ENCODE measurements at regions not wholly inside any gene's neighbourhood (a gene's known extent, or its start where the extent isn't known, plus 50 kb on each side); places are given as distances from the start of the nearest gene placed in this dataset.

DNA sequence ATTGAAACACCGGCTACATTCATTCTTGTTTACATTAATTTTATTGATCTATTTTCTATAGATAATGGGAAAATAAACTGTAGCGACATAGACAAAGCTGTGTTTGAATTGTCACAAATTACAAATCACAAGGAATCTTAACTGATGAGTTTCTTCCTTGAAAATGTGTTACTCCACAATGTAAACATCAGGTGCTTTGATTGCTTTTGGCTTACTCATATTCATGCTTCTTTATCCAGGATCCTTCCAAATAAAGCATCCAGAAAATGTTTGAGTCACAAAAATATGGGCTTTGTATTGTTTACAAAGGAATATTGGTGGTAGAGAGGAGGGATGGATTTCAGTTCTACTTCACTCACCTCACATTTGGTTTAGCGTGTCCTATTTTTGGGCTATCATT is 64.0 kb downstream of the BMP2 start:
- Histone ChIP-seq H3K9me3 (ENCODE audit: control insufficient read depth in 5 of 5, low read length in 5 of 5) (no peaks in the 10 kb centered on the region), H3K4me3 (ENCODE audit: low read depth in 1 of 5, low read length in 5 of 5) (no peak overlapping the region), H3K27me3 (ENCODE audit: control insufficient read depth in 5 of 5, insufficient read depth in 4 of 5, low read length in 5 of 5) (no peaks in the 10 kb centered on the region), H3K27ac (ENCODE audit: low read depth, low read length) (no peak overlapping the region), H3K36me3 (ENCODE audit: control insufficient read depth in 5 of 5, insufficient read depth in 5 of 5, low read length in 5 of 5) (no peaks in the 10 kb centered on the region), H3K9ac (ENCODE audit: low read length in 5 of 5) (no peak overlapping the region), H3K4me1 (ENCODE audit: control insufficient read depth in 5 of 5, insufficient read depth in 5 of 5, low read length in 5 of 5) (no peaks in the 10 kb centered on the region)

DNA sequence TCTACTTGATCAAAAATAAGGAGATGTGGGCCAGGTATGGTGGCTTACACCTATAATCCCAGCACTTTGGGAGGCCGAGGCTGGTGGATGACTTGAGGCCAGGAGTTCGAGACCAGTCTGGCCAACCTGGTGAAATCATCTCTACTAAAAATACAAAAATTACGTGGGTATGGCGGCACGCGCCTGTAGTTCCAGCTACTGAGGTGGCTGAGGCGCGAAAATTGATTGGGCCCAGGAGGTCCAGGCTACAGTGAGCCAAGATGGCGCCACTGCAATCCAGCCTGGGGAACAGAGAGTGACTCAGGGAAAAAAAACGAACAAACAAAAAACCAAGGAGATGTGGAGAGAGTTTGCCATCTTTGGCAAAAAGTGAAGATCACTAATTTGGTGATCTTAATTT is 65.3 kb downstream of the BMP2 start:
- Histone ChIP-seq H3K9ac (ENCODE audit: low read length in 5 of 5) (no peak overlapping the region), H3K36me3 (ENCODE audit: control insufficient read depth in 5 of 5, insufficient read depth in 5 of 5, low read length in 5 of 5) (no peaks in the 10 kb centered on the region), H3K9me3 (ENCODE audit: control insufficient read depth in 5 of 5, low read length in 5 of 5) (no peaks in the 10 kb centered on the region), H3K27me3 (ENCODE audit: control insufficient read depth in 5 of 5, insufficient read depth in 4 of 5, low read length in 5 of 5) (no peaks in the 10 kb centered on the region), H3K4me1 (ENCODE audit: control insufficient read depth in 5 of 5, insufficient read depth in 5 of 5, low read length in 5 of 5) (no peaks in the 10 kb centered on the region), H3K27ac (ENCODE audit: low read depth, low read length) (no peak overlapping the region), H3K4me3 (ENCODE audit: low read depth in 1 of 5, low read length in 5 of 5) (no peak overlapping the region)

DNA sequence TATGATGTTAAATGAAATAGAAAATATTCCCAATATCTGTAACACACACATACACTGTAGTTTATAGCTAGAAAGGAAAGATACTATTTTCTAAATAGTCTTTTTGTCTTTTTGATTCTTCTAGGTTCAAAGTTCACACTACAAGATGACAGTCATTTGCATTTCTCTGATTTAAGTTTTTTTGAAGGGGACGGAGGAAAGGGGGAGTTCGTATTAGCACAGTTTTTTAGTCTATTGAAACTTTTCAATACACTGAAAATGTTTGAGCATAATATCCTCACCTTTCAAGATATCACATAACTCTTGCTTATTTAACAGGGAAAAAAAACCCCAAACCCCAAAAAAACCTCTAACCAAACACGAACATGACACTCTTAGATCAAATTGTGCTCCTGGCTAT is 68.1 kb downstream of the BMP2 start:
- H3K27me3 ChIP-seq (ENCODE audit: control insufficient read depth in 5 of 5, insufficient read depth in 4 of 5, low read length in 5 of 5) = peaks cover 0 to 6% (median 0%) of the 10 kb centered on the region in 5 donors
- H3K9ac ChIP-seq (ENCODE audit: low read length in 5 of 5) = no peak overlapping the region
- H3K27ac ChIP-seq (ENCODE audit: low read depth, low read length) = no peak overlapping the region
- H3K36me3 ChIP-seq (ENCODE audit: control insufficient read depth in 5 of 5, insufficient read depth in 5 of 5, low read length in 5 of 5) = no peaks in the 10 kb centered on the region
- H3K4me3 ChIP-seq (ENCODE audit: low read depth in 1 of 5, low read length in 5 of 5) = no peak overlapping the region
- no peaks in the 10 kb centered on the region for H3K9me3 ChIP-seq (ENCODE audit: control insufficient read depth in 5 of 5, low read length in 5 of 5)
- no peaks in the 10 kb centered on the region for H3K4me1 ChIP-seq (ENCODE audit: control insufficient read depth in 5 of 5, insufficient read depth in 5 of 5, low read length in 5 of 5)

DNA sequence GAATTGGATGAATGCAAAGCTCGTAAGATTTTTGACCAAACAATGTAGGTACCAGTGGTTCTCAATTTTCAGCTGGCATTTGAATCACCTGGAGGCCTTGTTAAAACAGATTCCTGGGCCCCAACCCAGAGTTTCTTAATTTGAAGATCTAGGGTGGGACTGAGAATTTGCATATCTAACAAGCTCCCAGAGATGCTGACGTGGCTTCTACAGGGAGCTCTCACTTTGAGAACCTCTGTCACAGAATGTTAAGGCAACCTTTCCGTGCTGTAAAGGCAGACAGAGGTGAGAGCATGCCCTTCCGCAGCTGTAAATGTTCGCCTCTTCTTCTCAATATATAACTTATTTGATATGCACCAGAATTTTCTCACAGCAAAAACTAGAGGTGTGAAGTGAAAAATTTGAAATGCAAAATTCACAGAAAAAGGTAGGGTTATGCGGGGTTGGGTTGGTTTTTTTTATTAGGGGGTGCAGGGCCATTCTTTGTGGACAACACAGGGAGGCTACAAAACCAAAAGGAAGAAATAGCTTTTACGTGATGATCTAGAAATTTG is 69.4 kb downstream of the BMP2 start:
- Histone ChIP-seq H3K4me3 (ENCODE audit: low read depth in 1 of 5, low read length in 5 of 5) (no peak overlapping the region), H3K9ac (ENCODE audit: low read length in 5 of 5) (no peak overlapping the region), H3K27ac (ENCODE audit: low read depth, low read length) (no peak overlapping the region), H3K9me3 (ENCODE audit: control insufficient read depth in 5 of 5, low read length in 5 of 5) (no peaks in the 10 kb centered on the region), H3K4me1 (ENCODE audit: control insufficient read depth in 5 of 5, insufficient read depth in 5 of 5, low read length in 5 of 5) (no peaks in the 10 kb centered on the region), H3K27me3 (ENCODE audit: control insufficient read depth in 5 of 5, insufficient read depth in 4 of 5, low read length in 5 of 5) (peaks cover 0 to 6% (median 0%) of the 10 kb centered on the region in 5 donors), H3K36me3 (ENCODE audit: control insufficient read depth in 5 of 5, insufficient read depth in 5 of 5, low read length in 5 of 5) (no peaks in the 10 kb centered on the region)

DNA sequence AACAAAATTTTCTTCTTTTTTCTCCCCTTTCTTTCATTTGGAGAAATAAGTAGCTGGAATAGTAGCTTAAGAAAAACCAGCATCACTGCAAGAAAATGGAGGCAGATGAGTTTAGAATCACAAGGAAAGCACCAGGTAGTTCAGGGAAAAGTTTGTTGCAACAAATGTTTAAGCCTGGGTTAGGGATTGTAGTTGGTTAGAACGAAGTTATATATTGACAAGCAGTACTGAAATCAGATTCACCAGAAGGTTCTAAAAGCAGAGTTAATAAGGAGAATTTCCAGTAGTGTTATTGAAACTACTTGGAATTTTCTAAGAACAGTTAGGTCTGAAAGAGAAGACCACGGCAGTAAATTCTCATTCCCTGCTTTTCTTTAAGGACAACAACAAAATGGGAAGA is 70.2 kb downstream of the BMP2 start:
- Histone ChIP-seq H3K9me3 (ENCODE audit: control insufficient read depth in 5 of 5, low read length in 5 of 5) (no peaks in the 10 kb centered on the region), H3K36me3 (ENCODE audit: control insufficient read depth in 5 of 5, insufficient read depth in 5 of 5, low read length in 5 of 5) (no peaks in the 10 kb centered on the region), H3K4me1 (ENCODE audit: control insufficient read depth in 5 of 5, insufficient read depth in 5 of 5, low read length in 5 of 5) (no peaks in the 10 kb centered on the region), H3K27me3 (ENCODE audit: control insufficient read depth in 5 of 5, insufficient read depth in 4 of 5, low read length in 5 of 5) (peaks cover 0 to 6% (median 0%) of the 10 kb centered on the region in 5 donors), H3K27ac (ENCODE audit: low read depth, low read length) (no peak overlapping the region), H3K9ac (ENCODE audit: low read length in 5 of 5) (no peak overlapping the region), H3K4me3 (ENCODE audit: low read depth in 1 of 5, low read length in 5 of 5) (no peak overlapping the region)

DNA sequence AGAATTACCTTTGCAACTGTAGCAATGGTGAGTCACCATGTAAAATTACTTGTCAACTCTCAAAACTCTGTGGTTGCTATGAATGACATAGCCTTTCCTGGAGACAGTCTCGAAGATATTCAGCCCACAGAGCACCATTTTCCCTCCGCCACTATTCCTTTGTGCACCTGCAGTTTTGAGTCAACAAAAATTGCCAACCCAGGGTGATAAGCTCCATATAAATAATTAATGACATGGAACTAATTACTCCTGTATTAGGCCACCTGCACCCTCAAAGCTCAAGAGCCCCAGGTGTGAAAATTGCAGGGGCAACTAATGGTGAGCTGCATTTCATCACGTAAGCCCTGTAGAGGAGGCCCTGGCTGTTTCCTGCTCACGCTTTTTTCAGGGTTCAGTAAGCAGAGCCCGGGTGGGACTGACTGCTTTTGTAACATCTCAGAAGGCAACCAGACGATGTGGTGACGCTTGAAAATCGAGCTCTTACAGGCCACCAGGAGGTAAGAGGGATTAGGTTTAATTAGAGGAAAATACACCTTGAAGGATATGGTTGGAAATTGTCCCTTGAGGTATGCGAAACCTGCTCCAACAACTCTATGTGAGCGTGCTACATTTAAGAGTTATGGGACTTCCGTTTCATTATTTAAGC is 70.8 kb downstream of the BMP2 start:
- no peak overlapping the region for H3K4me3 ChIP-seq (ENCODE audit: low read depth in 1 of 5, low read length in 5 of 5)
- H3K4me1 ChIP-seq (ENCODE audit: control insufficient read depth in 5 of 5, insufficient read depth in 5 of 5, low read length in 5 of 5) = no peaks in the 10 kb centered on the region
- H3K27ac ChIP-seq (ENCODE audit: low read depth, low read length) = no peak overlapping the region
- peaks cover 0 to 6% (median 0%) of the 10 kb centered on the region in 5 donors for H3K27me3 ChIP-seq (ENCODE audit: control insufficient read depth in 5 of 5, insufficient read depth in 4 of 5, low read length in 5 of 5)
- H3K9ac ChIP-seq (ENCODE audit: low read length in 5 of 5) = no peak overlapping the region
- H3K9me3 ChIP-seq (ENCODE audit: control insufficient read depth in 5 of 5, low read length in 5 of 5) = no peaks in the 10 kb centered on the region
- H3K36me3 ChIP-seq (ENCODE audit: control insufficient read depth in 5 of 5, insufficient read depth in 5 of 5, low read length in 5 of 5) = no peaks in the 10 kb centered on the region

DNA sequence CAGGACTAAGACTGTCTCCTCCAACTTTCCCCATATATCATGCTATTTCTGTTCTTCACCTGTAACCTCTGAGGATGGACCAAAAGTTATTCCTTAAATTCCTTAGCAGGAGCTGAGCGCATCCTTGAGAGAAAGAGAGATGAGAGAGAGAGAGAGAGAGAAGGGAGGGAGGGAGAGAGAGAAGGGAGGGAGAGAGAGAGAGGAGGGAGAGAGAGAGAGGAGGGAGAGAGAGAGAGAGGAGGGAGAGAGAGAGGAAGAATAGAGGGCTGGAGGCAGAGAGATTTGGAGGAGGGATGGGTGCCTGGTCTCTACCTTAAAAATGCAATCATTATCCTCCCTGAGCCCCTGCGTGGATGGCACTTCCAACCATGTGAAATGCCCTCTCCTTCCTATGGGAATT is 73.6 kb downstream of the BMP2 start:
- Histone ChIP-seq H3K4me1 (ENCODE audit: control insufficient read depth in 5 of 5, insufficient read depth in 5 of 5, low read length in 5 of 5) (no peaks in the 10 kb centered on the region), H3K4me3 (ENCODE audit: low read depth in 1 of 5, low read length in 5 of 5) (no peak overlapping the region), H3K27me3 (ENCODE audit: control insufficient read depth in 5 of 5, insufficient read depth in 4 of 5, low read length in 5 of 5) (peaks cover 0 to 6% (median 0%) of the 10 kb centered on the region in 5 donors), H3K36me3 (ENCODE audit: control insufficient read depth in 5 of 5, insufficient read depth in 5 of 5, low read length in 5 of 5) (no peaks in the 10 kb centered on the region), H3K9ac (ENCODE audit: low read length in 5 of 5) (no peak overlapping the region), H3K9me3 (ENCODE audit: control insufficient read depth in 5 of 5, low read length in 5 of 5) (no peaks in the 10 kb centered on the region), H3K27ac (ENCODE audit: low read depth, low read length) (no peak overlapping the region)

DNA sequence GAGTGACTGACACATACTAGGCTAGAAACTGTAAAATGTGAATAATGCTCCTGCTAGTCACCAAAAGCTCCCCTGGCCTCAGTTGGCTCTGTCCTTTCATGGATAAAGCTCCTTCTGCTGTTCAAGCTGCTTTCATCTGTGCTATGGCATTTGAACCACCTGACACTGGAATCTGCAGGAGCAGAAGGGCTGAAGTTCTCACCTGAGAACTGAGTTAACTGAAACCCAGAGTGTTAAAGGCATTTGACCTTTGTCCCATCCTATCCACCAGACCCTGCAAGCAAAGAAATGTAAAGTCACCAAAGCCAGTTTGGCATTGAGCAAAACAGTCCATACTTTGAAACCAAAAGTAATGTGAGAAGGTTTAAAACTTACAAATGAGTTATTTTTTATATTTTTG is 77.7 kb downstream of the BMP2 start:
- Histone ChIP-seq H3K9ac (ENCODE audit: low read length in 5 of 5) (no peak overlapping the region), H3K9me3 (ENCODE audit: control insufficient read depth in 5 of 5, low read length in 5 of 5) (no peaks in the 10 kb centered on the region), H3K36me3 (ENCODE audit: control insufficient read depth in 5 of 5, insufficient read depth in 5 of 5, low read length in 5 of 5) (no peaks in the 10 kb centered on the region)

DNA sequence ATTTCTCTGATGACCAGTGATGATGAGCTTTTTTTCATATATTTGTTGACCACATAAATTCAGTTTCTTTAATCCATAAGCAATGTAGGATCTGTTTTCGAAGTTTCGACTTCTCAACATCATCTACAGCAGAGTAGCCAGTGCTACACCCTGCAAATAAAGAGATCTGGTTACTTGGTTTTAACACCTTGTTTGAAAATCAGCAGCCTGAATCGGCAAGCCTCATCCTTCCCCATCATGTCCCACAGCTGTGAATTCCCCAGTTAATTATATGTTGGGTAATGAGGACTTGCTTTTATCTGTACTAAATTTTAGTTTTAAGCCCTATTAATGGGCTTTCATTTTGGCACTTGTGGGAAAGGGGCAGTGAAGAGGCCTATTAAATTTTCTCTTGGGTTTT is 80.6 kb downstream of the BMP2 start:
- H3K36me3 ChIP-seq (ENCODE audit: control insufficient read depth in 5 of 5, insufficient read depth in 5 of 5, low read length in 5 of 5) = no peaks in the 10 kb centered on the region
- H3K4me1 ChIP-seq (ENCODE audit: control insufficient read depth in 5 of 5, insufficient read depth in 5 of 5, low read length in 5 of 5) = no peaks in the 10 kb centered on the region
- no peak overlapping the region for H3K4me3 ChIP-seq (ENCODE audit: low read depth in 1 of 5, low read length in 5 of 5)
- H3K9ac ChIP-seq (ENCODE audit: low read length in 5 of 5) = no peak overlapping the region
- H3K27ac ChIP-seq (ENCODE audit: low read depth, low read length) = no peak overlapping the region
- H3K27me3 ChIP-seq (ENCODE audit: control insufficient read depth in 5 of 5, insufficient read depth in 4 of 5, low read length in 5 of 5) = peaks cover 0 to 2% (median 0%) of the 10 kb centered on the region in 5 donors
- no peaks in the 10 kb centered on the region for H3K9me3 ChIP-seq (ENCODE audit: control insufficient read depth in 5 of 5, low read length in 5 of 5)

More for the DNA sequence above, 77.7 kb downstream of the BMP2 start:
- Histone ChIP-seq H3K4me1 (ENCODE audit: control insufficient read depth in 5 of 5, insufficient read depth in 5 of 5, low read length in 5 of 5) (no peaks in the 10 kb centered on the region), H3K27ac (ENCODE audit: low read depth, low read length) (no peak overlapping the region), H3K27me3 (ENCODE audit: control insufficient read depth in 5 of 5, insufficient read depth in 4 of 5, low read length in 5 of 5) (peaks cover 0 to 6% (median 0%) of the 10 kb centered on the region in 5 donors), H3K4me3 (ENCODE audit: low read depth in 1 of 5, low read length in 5 of 5) (no peak overlapping the region)

DNA sequence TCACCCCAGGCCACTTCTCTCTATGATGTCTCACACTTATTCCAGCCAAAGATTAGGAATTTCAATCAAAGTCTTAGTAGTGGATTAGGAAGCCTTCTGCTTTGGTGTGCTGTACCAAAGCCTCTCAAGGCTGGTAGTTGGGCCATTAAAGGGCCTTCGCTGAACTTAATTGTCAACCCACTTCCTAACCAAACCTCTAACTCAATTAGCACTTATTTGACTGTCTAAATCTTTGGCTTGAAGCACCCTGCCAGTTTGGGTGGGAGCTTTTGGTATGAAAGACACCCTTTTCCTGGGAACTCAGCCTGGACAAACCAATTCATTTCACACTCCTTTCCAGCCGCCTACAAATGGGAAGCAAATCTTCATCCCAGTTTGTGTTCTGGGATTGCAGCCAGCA is 81.5 kb downstream of the BMP2 start:
- Histone ChIP-seq H3K4me1 (ENCODE audit: control insufficient read depth in 5 of 5, insufficient read depth in 5 of 5, low read length in 5 of 5) (no peaks in the 10 kb centered on the region), H3K27me3 (ENCODE audit: control insufficient read depth in 5 of 5, insufficient read depth in 4 of 5, low read length in 5 of 5) (peaks cover 0 to 2% (median 0%) of the 10 kb centered on the region in 5 donors), H3K9me3 (ENCODE audit: control insufficient read depth in 5 of 5, low read length in 5 of 5) (no peaks in the 10 kb centered on the region), H3K27ac (ENCODE audit: low read depth, low read length) (no peak overlapping the region), H3K36me3 (ENCODE audit: control insufficient read depth in 5 of 5, insufficient read depth in 5 of 5, low read length in 5 of 5) (no peaks in the 10 kb centered on the region), H3K4me3 (ENCODE audit: low read depth in 1 of 5, low read length in 5 of 5) (no peak overlapping the region), H3K9ac (ENCODE audit: low read length in 5 of 5) (no peak overlapping the region)

Measured in subcutaneous abdominal adipose tissue (tissue), 5 donors.